Right atrium auricular region (tissue), 2 donors: ENCODE measurements at regions not wholly inside any gene's neighbourhood (a gene's known extent, or its start where the extent isn't known, plus 50 kb on each side); places are given as distances from the start of the nearest gene placed in this dataset.

Experiments
- DNase-seq: peaks from one replicate; pipeline ENCODE4 v3.0.0-alpha.2; 2019; ENCODE audit warnings: low spot score
- H3K27ac ChIP-seq, 2 donors: fragments of 200-600 bp; sonication (generic); 1 replicate in 1 of 2; 2 replicates in 1 of 2; pipeline ENCODE4 v1.5.1; 2016 to 2019
- H3K27me3 ChIP-seq, 2 donors: fragments of 200-600 bp; sonication (generic); one replicate each; pipeline versions ENCODE4 v1.5.1 to v1.6.0; 2017 to 2019
- H3K36me3 ChIP-seq: fragments of 200-600 bp; sonication (generic); one replicate; pipeline ENCODE4 v1.5.1; 2016
- H3K4me1 ChIP-seq, 2 donors: fragments of 200-600 bp; sonication (generic); one replicate each; pipeline versions ENCODE4 v1.5.1 to v1.6.0; 2017 to 2019
- H3K4me3 ChIP-seq, 2 donors: fragments of 200-600 bp; sonication (generic); 1 replicate in 1 of 2; 2 replicates in 1 of 2; pipeline ENCODE4 v1.5.1; 2017 to 2019; ENCODE audit warnings: mild to moderate bottlenecking in 1 of 2, moderate library complexity in 1 of 2
- H3K9me3 ChIP-seq, 2 donors: fragments of 200-600 bp; sonication (generic); one replicate each; pipeline ENCODE4 v1.5.1; 2019
- CTCF ChIP-seq, 2 donors: fragments of 200-600 bp; sonication (generic); IDR thresholded peaks; one replicate each; pipeline ENCODE4 v1.5.1; 2019; ENCODE audit warnings: antibody characterized with exemption in 2 of 2

- H3K4me3 ChIP-seq, result no peak overlapping the region
- DNase-seq, result no peak
Observed at GRCh38 chr13:46962281-46962941, 65.6 kb upstream of the HTR2A start.

GRCh38 chr13:46961719-46962118 is 64.9 kb upstream of the HTR2A start:
- no peak overlapping the region for H3K27ac ChIP-seq
- H3K4me3 ChIP-seq, result no peak overlapping the region
- H3K36me3 ChIP-seq, result no peaks in the 10 kb centered on the region
- no peaks in the 10 kb centered on the region for H3K27me3 ChIP-seq
- H3K9me3 ChIP-seq, result no peaks in the 10 kb centered on the region
- DNase-seq, result no peak
- no peak for TF ChIP-seq CTCF (IDR thresholded peaks at IDR 0.05)
- H3K4me1 ChIP-seq, result no peaks in the 10 kb centered on the region

More at GRCh38 chr13:46962281-46962941, 65.6 kb upstream of the HTR2A start:
- no peaks in the 10 kb centered on the region for H3K4me1 ChIP-seq
- H3K9me3 ChIP-seq, result no peaks in the 10 kb centered on the region
- no peaks in the 10 kb centered on the region for H3K36me3 ChIP-seq
- peak in 1 of 2 donors; percentile 32 for TF ChIP-seq CTCF (IDR thresholded peaks at IDR 0.05)
- H3K27me3 ChIP-seq, result no peaks in the 10 kb centered on the region
- H3K27ac ChIP-seq, result no peak overlapping the region

- Histone ChIP-seq H3K27me3 (no peaks in the 10 kb centered on the region), H3K9me3 (no peaks in the 10 kb centered on the region), H3K27ac (no peak overlapping the region), H3K36me3 (no peaks in the 10 kb centered on the region), H3K4me3 (no peak overlapping the region), H3K4me1 (no peaks in the 10 kb centered on the region)
- no peak for TF ChIP-seq CTCF (IDR thresholded peaks at IDR 0.05)
- DNase-seq, result no peak
Observed at GRCh38 chr13:46953941-46954340, 57.1 kb upstream of the HTR2A start.

GRCh38 chr13:46953331-46953730 is 56.5 kb upstream of the HTR2A start:
- H3K4me1 ChIP-seq, result no peaks in the 10 kb centered on the region
- DNase-seq, result no peak
- no peaks in the 10 kb centered on the region for H3K36me3 ChIP-seq
- no peak for TF ChIP-seq CTCF (IDR thresholded peaks at IDR 0.05)
- no peaks in the 10 kb centered on the region for H3K9me3 ChIP-seq
- no peak overlapping the region for H3K4me3 ChIP-seq
- no peaks in the 10 kb centered on the region for H3K27me3 ChIP-seq
- no peak overlapping the region for H3K27ac ChIP-seq

DNA sequence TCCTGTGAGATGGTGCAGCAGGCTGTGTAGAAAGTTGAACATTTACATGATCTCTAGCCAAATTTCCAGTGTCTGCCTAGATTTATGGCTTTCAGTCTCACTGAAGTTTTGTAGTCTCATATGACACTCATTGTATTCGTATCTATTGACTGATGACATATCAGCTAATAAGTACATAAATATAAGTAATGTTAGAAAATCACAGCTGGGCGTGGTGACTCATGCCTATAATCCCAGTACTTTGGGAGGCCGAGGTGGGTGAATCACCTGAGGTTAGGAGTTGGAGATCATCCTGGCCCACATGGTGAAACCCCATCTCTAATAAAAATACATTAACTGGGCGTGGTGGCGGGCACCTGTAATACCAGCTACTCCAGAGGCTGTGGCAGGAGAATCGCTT is 54.7 kb upstream of the HTR2A start:
- H3K27me3 ChIP-seq, result no peaks in the 10 kb centered on the region
- no peak overlapping the region for H3K4me3 ChIP-seq
- H3K27ac ChIP-seq, result no peak overlapping the region
- no peaks in the 10 kb centered on the region for H3K4me1 ChIP-seq
- no peak for TF ChIP-seq CTCF (IDR thresholded peaks at IDR 0.05)
- H3K9me3 ChIP-seq, result no peaks in the 10 kb centered on the region
- H3K36me3 ChIP-seq, result no peaks in the 10 kb centered on the region
- DNase-seq, result no peak

DNA sequence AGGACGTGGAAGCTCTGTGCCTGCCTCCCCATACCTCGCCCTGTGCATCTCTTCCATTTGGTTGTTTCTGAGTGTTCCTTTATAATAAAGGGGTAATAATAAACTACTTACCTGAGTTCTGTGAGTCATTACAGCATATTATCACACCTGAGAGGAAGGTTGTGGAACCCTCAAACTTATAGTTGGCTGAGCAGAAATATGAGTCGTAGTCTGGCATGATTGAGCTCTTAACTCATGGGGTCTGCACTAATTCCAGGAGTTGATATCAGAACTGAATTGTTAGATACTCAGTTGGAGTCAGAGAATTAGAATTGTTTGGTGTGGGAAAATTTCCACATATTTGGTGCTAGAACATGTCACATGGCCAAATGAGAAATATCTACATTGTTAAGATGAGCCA is 52.4 kb upstream of the HTR2A start:
- Histone ChIP-seq H3K9me3 (no peaks in the 10 kb centered on the region), H3K36me3 (no peaks in the 10 kb centered on the region), H3K27ac (no peak overlapping the region), H3K4me3 (no peak overlapping the region), H3K27me3 (no peaks in the 10 kb centered on the region), H3K4me1 (no peaks in the 10 kb centered on the region)
- no peak for DNase-seq
- TF ChIP-seq CTCF (IDR thresholded peaks at IDR 0.05), result no peak
